ENCODE measurements at regions not wholly inside any gene's neighbourhood (a gene's known extent, or its start where the extent isn't known, plus 50 kb on each side); places are given as distances from the start of the nearest gene placed in this dataset.

DNA sequence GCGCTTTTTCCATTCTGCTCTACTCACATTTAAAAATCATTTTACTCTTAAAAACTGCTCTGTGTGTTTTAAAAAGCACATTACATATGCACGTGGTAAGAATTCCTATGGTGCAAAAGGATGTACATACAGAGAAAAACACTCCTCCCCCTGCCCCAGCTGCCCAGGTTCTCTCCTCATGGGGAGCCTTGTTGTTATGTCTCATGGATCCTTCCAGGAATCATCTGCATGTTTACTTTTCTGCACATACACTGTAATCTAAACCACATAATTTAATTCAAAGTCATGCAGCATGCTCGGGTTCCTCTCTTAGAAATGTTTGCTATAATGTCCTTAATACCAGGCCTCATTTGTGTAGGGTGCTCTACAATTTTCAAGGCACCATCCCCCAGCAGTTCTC lies 243.3 kb downstream of the LOXHD1 start:
- no peak for DNase-seq

DNA sequence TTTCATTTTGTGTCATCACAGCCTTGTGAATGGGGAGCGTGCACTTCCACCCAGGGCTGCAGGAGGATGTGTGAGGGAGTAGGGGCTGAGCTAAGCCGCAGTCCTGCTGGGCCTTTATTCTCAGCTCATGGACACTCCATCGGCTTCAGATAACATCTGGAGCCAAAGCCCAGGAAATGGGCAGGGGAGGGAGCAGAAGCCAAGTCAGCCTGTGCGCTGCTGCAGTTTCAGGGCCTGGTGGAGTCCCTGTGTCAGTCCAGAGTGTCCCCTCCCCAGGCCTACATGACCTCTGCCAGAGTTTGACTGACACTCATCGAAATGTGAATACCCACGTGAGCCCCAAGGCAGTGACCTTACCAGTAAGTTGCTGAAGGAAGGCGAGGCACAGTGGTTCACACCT lies 242.2 kb downstream of the LOXHD1 start:
- DNase-seq, result no peak

DNA sequence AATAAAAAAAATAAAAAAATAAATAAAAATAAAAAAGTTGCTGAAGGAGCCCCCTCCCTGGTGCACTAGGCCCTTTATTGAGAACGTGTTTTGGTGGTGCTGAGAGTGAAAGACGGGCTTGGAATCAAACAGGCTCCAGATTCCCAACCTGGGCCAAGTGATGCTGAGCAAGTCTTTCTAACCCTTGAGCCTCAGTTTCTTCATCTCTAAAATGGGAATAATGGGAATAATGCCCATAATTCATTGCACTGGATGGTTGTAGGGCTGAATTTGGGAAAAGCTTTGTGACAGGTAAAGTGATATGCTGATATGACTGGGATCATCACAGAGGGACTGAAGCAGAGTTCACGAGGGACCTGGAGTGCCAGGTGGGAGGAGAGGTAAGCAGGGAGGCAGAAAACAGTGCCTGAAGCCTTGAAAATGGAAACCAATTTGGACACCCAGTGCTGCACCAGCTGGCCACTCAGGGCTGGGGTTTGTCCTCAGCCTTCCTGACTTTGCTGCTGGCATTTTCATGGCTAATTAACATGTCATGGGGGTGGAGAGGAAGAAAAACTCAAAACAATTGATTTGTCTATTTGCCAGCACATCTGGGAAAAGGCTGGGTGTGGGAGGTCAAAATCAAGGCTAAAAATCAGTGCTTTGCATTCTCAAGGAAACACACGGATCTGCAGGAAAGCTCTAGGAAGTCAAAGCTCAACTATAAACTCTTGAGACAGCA lies 241.3 kb downstream of the LOXHD1 start:
- no peak for DNase-seq

DNA sequence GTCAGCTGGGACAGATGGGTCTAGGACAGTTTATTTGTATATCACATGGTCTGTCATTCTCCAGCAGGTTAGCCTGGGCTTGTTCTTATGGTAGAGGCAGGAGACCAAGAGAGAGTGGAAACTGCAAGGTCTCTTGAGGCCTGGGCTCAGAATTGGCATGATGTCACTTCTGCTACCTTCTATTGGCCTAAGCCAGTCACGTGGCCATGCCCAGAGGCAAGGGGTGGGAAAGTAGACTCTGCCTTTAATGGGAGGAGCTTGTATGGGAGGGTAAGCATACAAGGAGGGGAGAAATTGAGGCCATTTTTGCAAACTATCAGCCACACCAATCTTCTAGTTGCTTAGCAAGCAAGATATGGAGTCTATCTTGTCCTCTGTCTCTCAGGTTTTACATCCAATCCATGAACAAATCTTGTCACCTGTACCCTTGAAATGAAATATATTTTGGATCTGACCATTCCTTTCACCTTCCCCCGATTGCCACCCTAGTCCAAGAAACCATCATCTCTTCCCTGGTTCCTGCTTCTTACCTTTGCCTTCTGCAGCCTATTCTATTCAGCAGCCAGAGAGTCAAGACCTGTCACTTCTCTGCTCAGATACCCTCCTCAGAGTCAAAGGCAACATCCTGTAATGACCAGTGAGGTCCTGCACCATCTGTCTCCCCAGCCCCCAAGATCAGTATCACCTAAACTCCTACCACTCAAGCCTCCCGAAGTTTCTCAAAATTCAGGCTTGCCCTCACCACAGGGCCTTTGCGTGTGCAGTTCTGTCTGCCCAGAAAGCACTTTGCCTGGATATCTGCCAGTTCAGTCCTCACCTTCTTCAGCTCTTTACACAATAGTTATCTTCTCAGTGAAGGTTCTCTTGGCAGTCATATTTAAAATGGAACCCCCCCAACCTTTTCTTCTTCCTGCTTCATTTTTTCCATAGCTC lies 240.0 kb downstream of the LOXHD1 start:
- no peak for DNase-seq

DNA sequence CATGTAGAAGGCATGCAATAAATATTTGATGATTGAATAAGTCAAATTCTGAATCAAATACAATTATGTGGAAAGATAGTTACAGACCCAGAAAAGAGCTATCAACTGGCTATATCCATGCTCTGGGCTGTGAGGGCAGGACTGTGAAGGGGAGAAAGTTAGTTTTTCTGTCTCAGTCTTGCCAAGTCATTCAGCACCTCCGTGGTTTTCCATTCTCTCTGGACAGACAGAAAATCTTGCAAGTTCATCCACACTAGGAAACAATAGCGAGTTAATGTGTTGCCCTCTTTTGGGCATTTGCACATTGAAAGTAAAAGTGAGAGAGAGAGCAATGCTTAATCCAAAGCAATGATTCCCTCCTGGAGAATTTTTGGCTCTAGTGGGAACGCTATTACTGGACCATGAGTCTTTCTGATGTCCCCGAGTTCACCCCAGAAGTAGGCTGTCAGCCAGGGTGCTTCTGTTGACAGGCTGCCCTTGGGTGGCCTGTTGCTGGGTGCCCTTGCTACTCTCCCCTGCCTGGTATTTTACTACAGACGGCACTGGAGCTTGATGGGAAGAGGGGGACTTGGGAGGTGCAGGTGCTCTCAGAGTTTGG lies 238.3 kb downstream of the LOXHD1 start:
- no peak for DNase-seq

DNA sequence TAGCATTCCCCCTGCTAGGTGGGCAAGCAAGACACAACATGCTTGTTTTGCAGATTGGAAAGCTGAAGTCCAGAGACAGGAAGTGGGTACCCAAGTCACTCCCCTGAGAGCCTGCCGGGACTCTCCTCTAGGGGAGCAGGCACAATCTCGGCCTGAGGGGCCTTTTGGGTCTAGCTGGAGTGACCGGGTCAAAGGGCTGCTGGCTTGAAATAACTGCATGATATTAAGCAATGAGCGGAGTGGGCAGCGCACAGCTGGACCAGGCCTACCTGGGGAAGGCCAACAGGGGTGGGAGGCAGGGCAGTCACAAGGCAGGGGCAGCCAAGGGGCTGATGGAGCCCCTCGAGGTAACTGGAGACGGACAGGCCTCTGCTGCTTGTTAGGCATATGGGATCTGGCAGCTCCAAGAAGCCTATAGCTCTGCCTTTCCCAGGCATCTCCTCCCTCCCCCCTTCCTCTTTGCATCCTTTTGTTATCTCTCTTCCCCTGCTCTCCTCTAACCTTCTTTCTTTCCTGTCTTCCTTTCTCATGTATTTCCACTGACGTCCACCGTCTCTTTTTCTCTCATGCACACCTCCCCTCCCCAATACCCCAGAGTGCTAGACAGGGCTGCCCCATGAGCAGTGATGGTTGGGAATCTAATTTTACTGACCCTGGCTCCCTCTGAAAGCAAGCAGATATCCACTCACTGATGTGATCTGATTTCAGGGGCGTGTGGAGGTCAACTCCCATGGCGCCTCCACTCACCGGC lies 237.5 kb downstream of the LOXHD1 start:
- no peak for DNase-seq

DNA sequence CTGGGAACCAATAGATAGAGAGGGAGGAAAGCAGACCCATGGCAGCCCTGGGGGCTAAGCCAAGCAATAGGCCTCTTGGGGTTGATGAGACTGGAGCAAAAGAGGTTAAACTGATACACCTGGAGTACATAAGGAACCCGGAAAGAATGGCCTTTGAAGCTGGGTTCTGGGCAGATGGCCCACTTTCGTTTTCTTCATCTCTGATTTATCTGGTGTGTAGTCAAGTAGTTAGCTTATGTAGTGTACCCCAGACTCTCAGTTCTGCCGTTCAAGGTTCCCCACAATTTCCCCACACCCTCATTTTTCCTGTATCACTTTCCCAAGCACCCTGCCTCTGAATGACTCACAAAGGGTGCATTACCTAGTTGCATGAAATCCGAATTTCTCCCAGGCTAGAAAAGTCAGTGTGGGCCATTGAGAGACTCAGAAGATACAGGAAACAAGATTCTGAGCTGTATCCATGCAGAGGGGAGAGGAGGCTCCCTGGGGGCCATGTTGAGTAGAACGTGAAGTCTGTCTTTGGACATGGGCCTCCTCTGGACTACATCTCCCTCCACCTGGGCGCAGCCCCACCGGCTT lies 235.0 kb downstream of the LOXHD1 start:
- DNase-seq, result no peak

DNA sequence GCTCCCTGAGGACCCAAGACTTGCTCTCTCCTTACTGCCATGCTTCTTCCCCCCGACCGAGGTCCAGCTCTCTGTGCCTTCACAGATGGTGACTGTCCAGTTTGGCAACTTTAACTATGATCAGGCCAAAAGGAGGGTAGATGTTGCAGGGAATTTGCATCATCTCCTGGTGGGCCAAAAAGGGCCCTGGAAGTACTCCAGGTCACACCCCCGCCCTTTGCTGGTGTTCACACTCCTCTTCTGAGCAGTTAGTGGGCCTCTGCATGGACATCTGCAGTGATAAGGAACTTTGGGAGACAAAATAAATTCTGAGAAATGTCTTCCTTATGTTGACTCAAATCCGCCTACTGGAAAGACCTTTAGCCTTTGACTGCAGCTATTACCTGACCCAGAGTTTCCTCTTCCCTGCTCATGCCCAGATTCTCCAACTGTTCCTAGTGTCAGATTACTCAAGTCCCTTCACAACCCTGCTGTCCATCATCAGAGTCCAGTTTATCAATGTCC lies 234.4 kb downstream of the LOXHD1 start:
- DNase-seq, result no peak

DNA sequence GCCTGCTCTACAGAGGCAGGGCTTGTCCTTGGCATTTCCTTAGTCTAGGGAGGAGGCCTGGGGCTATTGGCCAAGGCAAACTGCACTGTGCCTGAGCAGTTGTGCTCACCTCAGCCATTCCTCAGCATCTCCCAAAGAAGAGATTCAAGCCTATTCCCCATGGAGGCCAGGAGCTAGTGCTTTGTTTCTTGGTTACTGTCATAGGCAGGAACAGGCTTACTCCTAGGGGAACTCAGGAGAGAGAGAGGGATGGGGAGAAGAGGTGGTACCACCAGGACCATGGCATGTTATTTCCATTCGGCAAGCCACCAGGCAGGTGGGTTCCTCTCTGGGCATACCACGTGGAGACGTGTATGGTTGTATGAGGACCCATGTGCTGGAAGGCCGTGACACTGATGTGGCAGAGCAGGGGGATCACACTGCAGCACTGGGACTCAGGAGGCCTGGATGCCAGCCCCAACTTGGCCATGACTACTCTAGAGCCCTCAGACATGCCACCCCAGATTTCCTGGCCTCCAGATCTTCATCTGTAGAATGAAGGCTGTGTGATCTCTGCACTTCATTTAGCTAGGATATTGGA lies 233.7 kb downstream of the LOXHD1 start:
- DNase-seq, result no peak

DNA sequence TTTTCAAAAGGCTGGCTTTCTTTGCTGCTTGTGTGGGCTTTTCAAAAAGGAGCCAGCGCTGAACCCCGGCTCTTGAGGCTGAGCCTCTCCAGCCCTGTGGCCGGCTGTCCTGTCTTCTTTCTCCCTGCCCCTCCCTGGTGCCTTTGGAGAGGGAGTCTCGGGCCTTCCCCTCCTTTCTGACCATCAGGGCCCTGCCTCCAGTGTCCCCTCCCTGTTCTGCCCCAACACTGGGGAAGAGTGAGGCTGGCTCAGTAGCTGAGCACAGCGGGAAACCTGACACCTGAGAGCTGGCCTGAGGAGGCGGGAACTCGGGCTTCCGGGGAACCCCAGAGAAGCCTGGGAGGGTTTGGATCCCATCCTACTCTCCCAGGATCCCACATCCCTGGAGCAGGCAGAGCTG lies 232.1 kb downstream of the LOXHD1 start:
- no peak for DNase-seq

DNA sequence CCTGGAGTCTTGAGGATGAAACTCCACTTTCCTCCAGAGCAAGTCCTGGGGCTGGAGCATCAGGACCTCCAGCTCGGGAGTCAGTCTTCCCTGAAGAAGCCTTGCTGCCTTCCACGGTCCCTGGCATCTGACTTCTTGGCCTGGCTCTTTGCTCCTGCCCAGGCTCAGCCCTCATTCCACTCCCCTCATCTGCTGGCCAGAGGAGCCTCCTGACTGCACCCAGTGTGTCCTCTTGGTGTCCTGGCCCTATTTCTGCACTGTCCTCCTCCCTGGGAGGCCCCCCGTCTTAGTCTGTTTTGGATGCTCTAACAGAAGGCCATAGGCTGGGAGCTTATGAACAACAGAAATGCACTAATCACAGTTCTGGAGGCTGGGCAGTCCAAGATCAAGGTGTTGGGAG lies 231.5 kb downstream of the LOXHD1 start:
- no peak for DNase-seq

DNA sequence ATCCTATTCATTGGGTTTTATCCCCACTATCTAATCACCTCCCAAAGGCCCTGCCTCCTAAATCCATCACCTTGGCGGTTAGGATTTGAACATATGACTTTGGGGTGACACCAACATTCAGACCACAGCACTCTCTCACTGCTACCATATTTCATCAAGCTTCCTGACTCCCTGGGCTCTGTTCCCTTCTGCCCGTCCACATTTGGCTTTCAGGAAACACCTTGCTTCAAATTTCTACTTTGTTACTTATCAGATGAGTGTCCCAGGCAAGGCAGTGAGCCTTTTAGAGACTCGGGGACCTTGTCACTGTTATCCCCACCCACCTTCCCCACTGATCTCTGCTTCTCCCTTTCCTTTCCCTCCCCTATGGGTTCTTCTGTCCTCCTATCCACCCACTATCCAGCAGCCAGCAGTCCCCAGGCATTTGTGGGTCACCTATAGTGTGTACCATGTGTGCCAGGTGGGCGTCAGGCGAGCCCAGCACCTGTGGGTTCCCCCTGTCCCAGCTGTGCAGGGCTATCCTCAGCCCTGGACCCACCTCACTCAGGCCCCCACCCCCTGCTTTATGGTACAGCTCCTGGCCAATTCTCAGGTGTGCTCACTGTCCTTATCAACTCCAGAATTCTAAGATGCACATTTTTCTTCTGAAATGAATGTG lies 230.9 kb downstream of the LOXHD1 start:
- DNase-seq, result no peak

DNA sequence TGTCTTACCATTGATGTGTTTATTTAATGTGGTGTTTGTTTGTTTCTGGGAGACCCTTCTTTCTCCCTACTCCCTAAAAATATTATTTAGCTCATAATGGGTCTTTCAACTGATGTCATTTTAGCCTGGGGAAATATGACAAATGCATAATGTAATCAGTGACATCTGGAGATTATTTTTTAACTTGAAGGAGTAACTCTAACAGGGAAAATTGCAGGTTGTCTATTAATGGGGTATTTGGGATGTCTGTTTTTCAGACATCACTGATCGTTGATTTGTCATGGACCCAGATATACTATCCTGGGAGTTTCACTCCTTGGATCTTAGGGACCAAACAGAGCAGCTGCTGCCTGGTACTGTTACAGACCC lies 230.4 kb downstream of the LOXHD1 start:
- DNase-seq, result no peak
